ENCODE measurements at regions not wholly inside any gene's neighbourhood (a gene's known extent, or its start where the extent isn't known, plus 50 kb on each side); places are given as distances from the start of the nearest gene placed in this dataset.

GRCh38 chr4:35918491-35918977, 325.8 kb downstream of the ARAP2 start:
- Mint-ChIP-seq H3K9me3 (ENCODE audit: low read depth, unreplicated experiment) (no peaks in the 10 kb centered on the region), H3K27me3 (ENCODE audit: unreplicated experiment) (no peaks in the 10 kb centered on the region), H3K4me1 (ENCODE audit: low read depth, unreplicated experiment) (no peaks in the 10 kb centered on the region), H3K4me3 (ENCODE audit: low read depth, unreplicated experiment) (no peak overlapping the region), H3K27ac (ENCODE audit: unreplicated experiment) (no peak overlapping the region), H3K36me3 (ENCODE audit: insufficient read depth, unreplicated experiment) (no peaks in the 10 kb centered on the region)
- no peak for DNase-seq
- intact Hi-C loops (cut with micrococcal nuclease; ENCODE audit: unreplicated experiment), result no loop called here
- BruUV-seq (replicated peaks), result no TSS peak
- CTCF ChIA-PET, result no interaction called here
- TF ChIP-seq CTCF (IDR thresholded peaks at IDR 0.05; ENCODE audit: unreplicated experiment), result no peak

DNA sequence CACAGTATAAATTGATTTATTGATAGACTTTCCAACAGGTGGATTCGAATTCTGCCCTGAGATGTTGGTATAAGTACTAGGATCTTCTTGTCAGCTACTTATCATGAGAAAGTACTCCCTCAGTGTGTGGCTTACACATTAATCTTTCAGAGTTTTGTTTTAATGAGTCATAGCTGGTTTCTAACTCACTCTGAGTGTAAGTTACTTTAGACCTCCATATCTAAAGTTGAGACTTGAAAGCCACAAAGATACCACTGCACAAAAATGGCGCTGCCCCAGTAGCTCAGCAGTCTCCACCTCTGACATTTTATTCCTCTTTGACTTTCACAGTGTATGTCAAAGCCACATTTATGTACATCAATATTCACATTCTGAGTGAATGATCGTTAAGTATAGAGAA, 318.5 kb downstream of the ARAP2 start:
- intact Hi-C loops (cut with micrococcal nuclease; ENCODE audit: unreplicated experiment), result no loop called here
- H3K9me3 Mint-ChIP-seq (ENCODE audit: low read depth, unreplicated experiment), result no peaks in the 10 kb centered on the region
- no peaks in the 10 kb centered on the region for H3K36me3 Mint-ChIP-seq (ENCODE audit: insufficient read depth, unreplicated experiment)
- CTCF ChIA-PET, result no interaction called here
- no peak overlapping the region for H3K4me3 Mint-ChIP-seq (ENCODE audit: low read depth, unreplicated experiment)
- DNase-seq, result no peak
- TF ChIP-seq CTCF (IDR thresholded peaks at IDR 0.05; ENCODE audit: unreplicated experiment), result no peak
- H3K4me1 Mint-ChIP-seq (ENCODE audit: low read depth, unreplicated experiment), result no peaks in the 10 kb centered on the region
- no peak overlapping the region for H3K27ac Mint-ChIP-seq (ENCODE audit: unreplicated experiment)
- BruUV-seq (replicated peaks), result no TSS peak
- H3K27me3 Mint-ChIP-seq (ENCODE audit: unreplicated experiment), result peaks cover 3% of the 10 kb centered on the region

GRCh38 chr4:35926788-35927187, 317.5 kb downstream of the ARAP2 start:
- H3K4me3 Mint-ChIP-seq (ENCODE audit: low read depth, unreplicated experiment), result no peak overlapping the region
- no peaks in the 10 kb centered on the region for H3K9me3 Mint-ChIP-seq (ENCODE audit: low read depth, unreplicated experiment)
- no peak for DNase-seq
- H3K36me3 Mint-ChIP-seq (ENCODE audit: insufficient read depth, unreplicated experiment), result no peaks in the 10 kb centered on the region
- intact Hi-C loops (cut with micrococcal nuclease; ENCODE audit: unreplicated experiment), result no loop called here
- CTCF ChIA-PET, result no interaction called here
- no peaks in the 10 kb centered on the region for H3K4me1 Mint-ChIP-seq (ENCODE audit: low read depth, unreplicated experiment)
- no TSS peak for BruUV-seq (replicated peaks)
- H3K27ac Mint-ChIP-seq (ENCODE audit: unreplicated experiment), result no peak overlapping the region
- no peak for TF ChIP-seq CTCF (IDR thresholded peaks at IDR 0.05; ENCODE audit: unreplicated experiment)
- peaks cover 10% of the 10 kb centered on the region for H3K27me3 Mint-ChIP-seq (ENCODE audit: unreplicated experiment)

- peaks cover 10% of the 10 kb centered on the region for H3K27me3 Mint-ChIP-seq (ENCODE audit: unreplicated experiment)
- BruUV-seq (replicated peaks), result no TSS peak
- no peak overlapping the region for H3K27ac Mint-ChIP-seq (ENCODE audit: unreplicated experiment)
- no peak overlapping the region for H3K4me3 Mint-ChIP-seq (ENCODE audit: low read depth, unreplicated experiment)
- no peaks in the 10 kb centered on the region for H3K36me3 Mint-ChIP-seq (ENCODE audit: insufficient read depth, unreplicated experiment)
- no peaks in the 10 kb centered on the region for H3K9me3 Mint-ChIP-seq (ENCODE audit: low read depth, unreplicated experiment)
- TF ChIP-seq CTCF (IDR thresholded peaks at IDR 0.05; ENCODE audit: unreplicated experiment), result no peak
- no peak for DNase-seq
- intact Hi-C loops (cut with micrococcal nuclease; ENCODE audit: unreplicated experiment), result loop anchor here (10.0 kb wide), 1 partner anchor 251 kb away; no protein-coding TSS in a partner anchor
- no peaks in the 10 kb centered on the region for H3K4me1 Mint-ChIP-seq (ENCODE audit: low read depth, unreplicated experiment)
- CTCF ChIA-PET, result no interaction called here
These were observed 310.4 kb downstream of the ARAP2 start for GRCh38 chr4:35933901-35934300.

Data from Calu3 (cell line).